K562 (cell line): ENCODE measurements at regions not wholly inside any gene's neighbourhood (a gene's known extent, or its start where the extent isn't known, plus 50 kb on each side); places are given as distances from the start of the nearest gene placed in this dataset.
A peak's percentile ranks its signal among the peaks of the same experiment; 100 is the strongest.

ENCODE experiments used
- ATAC-seq: fragments of 200-7000 bp; cut with Tn5 transposase; 3 replicates; pipeline ENCODE4 v1.9.1; 2020; ENCODE audit warnings: moderate library complexity
- BruUV-seq: library from RNA; stranded (reverse); fragments of 400-500 nt; replicated peaks from 2 replicates; lab custom pipeline; 2021; lab: Mats Ljungman, UMichigan
- CTCF ChIA-PET: fragments of 300-600 bp; formaldehyde crosslinking; extraction: SDS; loops from one replicate; lab custom pipeline; 2021; ENCODE audit warnings: low intra/inter-chr PET ratio; lab: Yijun Ruan, JAX
- POLR2A ChIA-PET: fragments of 300-600, 350-650 bp; sonication (Branson Sonifier 250); formaldehyde crosslinking; extraction: SDS; loops from one replicate; lab custom pipeline; 2021; ENCODE audit warnings: antibody characterized with exemption, inconsistent platforms; lab: Yijun Ruan, JAX
- DNase-seq, 4 experiments: peaks; one replicate each; pipeline versions ENCODE4 v3.0.0 to v3.0.0-alpha.2; 2011 to 2018; ENCODE audit warnings: low spot score in 3 of 4, mixed read lengths in 3 of 4; ENCODE audit errors: extremely low read depth in 1 of 4
- FAIRE-seq: peaks from 2 replicates; lab custom pipeline; 2011; peaks lifted over from hg19 to GRCh38; lab: Jason Lieb, UNC
- H2AFZ ChIP-seq: 2 replicates; pipeline ENCODE4 v1.6.0; 2011; ENCODE audit warnings: low read depth, low read length, control low read depth, inconsistent platforms
- H3K27ac ChIP-seq: fragments of 200-600 bp; 3 replicates; pipeline ENCODE4 v1.8.0; 2011; ENCODE audit warnings: low read depth, mild to moderate bottlenecking, control low read depth, inconsistent platforms, low read length, moderate library complexity, mixed read lengths; ENCODE audit errors: extremely low read depth
- H3K27me3 ChIP-seq, 2 experiments: fragments of 300-600 bp in 1 of 2; 2 replicates in 1 of 2; 3 replicates in 1 of 2; pipeline versions ENCODE4 v1.6.0 to v1.8.0; 2011; ENCODE audit warnings: inconsistent platforms in 2 of 2, low read length in 2 of 2, mild to moderate bottlenecking in 1 of 2, mixed read lengths in 1 of 2, moderate library complexity in 1 of 2; ENCODE audit not compliant: control insufficient read depth in 2 of 2, insufficient read depth in 2 of 2
- H3K36me3 ChIP-seq: fragments of 300-600 bp; 3 replicates; pipeline ENCODE4 v1.8.0; 2011; ENCODE audit warnings: mild to moderate bottlenecking, low read length, inconsistent platforms; ENCODE audit not compliant: control insufficient read depth, insufficient read depth
- H3K4me1 ChIP-seq, 2 experiments: fragments of 200-600 bp in 1 of 2; replicated peaks in 1 of 2; 2 replicates in 1 of 2; 3 replicates in 1 of 2; pipeline versions ENCODE4 v1.5.1 to v1.8.0; 2011; ENCODE audit warnings: inconsistent platforms in 2 of 2, low read length in 2 of 2, mild to moderate bottlenecking in 1 of 2, mixed read lengths in 1 of 2, moderate library complexity in 1 of 2; ENCODE audit not compliant: control insufficient read depth in 2 of 2, insufficient read depth in 2 of 2
- H3K4me2 ChIP-seq: 2 replicates; pipeline ENCODE4 v1.6.1; 2011; ENCODE audit warnings: low read length, control low read depth, inconsistent platforms, mixed read lengths; ENCODE audit not compliant: insufficient read depth
- H3K4me3 ChIP-seq: fragments of 200-600 bp; sonication (generic), shearing (Covaris generic); 2 replicates; pipeline ENCODE4 v1.5.1; 2016; ENCODE audit warnings: control low read depth, inconsistent platforms
- H3K79me2 ChIP-seq: fragments of 200-600 bp; 3 replicates; pipeline ENCODE4 v1.8.0; 2011; ENCODE audit warnings: low read length, inconsistent platforms; ENCODE audit not compliant: control insufficient read depth, insufficient read depth
- H3K9ac ChIP-seq, 2 experiments: 2 replicates each; pipeline versions ENCODE4 v1.6.0 to v1.6.1; 2011; ENCODE audit warnings: low read depth in 2 of 2, low read length in 2 of 2, control low read depth in 1 of 2, inconsistent platforms in 1 of 2, mild to moderate bottlenecking in 1 of 2, mixed read lengths in 1 of 2; ENCODE audit not compliant: insufficient read depth in 1 of 2
- H3K9me1 ChIP-seq: one replicate; pipeline ENCODE4 v1.6.0; 2011; ENCODE audit warnings: inconsistent platforms, mild to moderate bottlenecking, low read length, moderate library complexity; ENCODE audit not compliant: control insufficient read depth, insufficient read depth
- H3K9me3 ChIP-seq: replicated peaks from 2 replicates; pipeline ENCODE4 v1.5.1; 2011; ENCODE audit warnings: low read depth, low read length, inconsistent platforms; ENCODE audit not compliant: control insufficient read depth, insufficient read depth
- H4K20me1 ChIP-seq: replicated peaks from 2 replicates; pipeline ENCODE4 v1.6.1; 2011; ENCODE audit warnings: low read length, inconsistent platforms, mixed read lengths; ENCODE audit not compliant: control insufficient read depth, insufficient read depth
- CEBPG ChIP-seq, 3 experiments: fragments of 200-800 bp in 1 of 3; sonication (Bioruptor generic) in 1 of 3; sonication (generic) in 1 of 3; formaldehyde crosslinking in 1 of 3; IDR thresholded peaks in 2 of 3; conservative IDR thresholded peaks in 1 of 3; 2 replicates each; pipeline versions ENCODE4 v1.6.1 to v1.8.0; 2016 to 2022; ENCODE audit warnings: missing compliant biosample characterization in 2 of 3, missing genetic modification characterization in 2 of 3, mild to moderate bottlenecking in 1 of 3, missing genetic modification reagents in 1 of 3
- E2F3 ChIP-seq: fragments of 250-450 bp; sonication (Bioruptor Pico); IDR thresholded peaks from 2 replicates; pipeline ENCODE4 v1.4.0; 2020; ENCODE audit warnings: mild to moderate bottlenecking
- ELF4 ChIP-seq: fragments of 450-650 bp; formaldehyde crosslinking; IDR thresholded peaks from 2 replicates; pipeline ENCODE4 v1.4.0; 2022; ENCODE audit warnings: missing genetic modification characterization
- ELK3 ChIP-seq: fragments of 450-650 bp; formaldehyde crosslinking; IDR thresholded peaks from 2 replicates; pipeline ENCODE4 v1.4.0; 2020; ENCODE audit warnings: mild to moderate bottlenecking
- MBD2 ChIP-seq: sonication (generic); IDR thresholded peaks from 2 replicates; pipeline ENCODE4 v1.6.1; 2016; ENCODE audit warnings: low read depth, borderline replicate concordance
- MECOM ChIP-seq: fragments of 250-450 bp; sonication (Bioruptor Pico); IDR thresholded peaks from 2 replicates; pipeline ENCODE4 v1.8.0; 2022; ENCODE audit warnings: inconsistent platforms
- TARDBP ChIP-seq: fragments of 450-650 bp; IDR thresholded peaks from 2 replicates; pipeline ENCODE4 v1.6.1; 2016
- ZNF699 ChIP-seq: fragments of 250-450 bp; sonication (Bioruptor Pico); IDR thresholded peaks from 2 replicates; pipeline ENCODE4 v1.8.0; 2021; ENCODE audit warnings: mild to moderate bottlenecking, moderate library complexity; ENCODE audit not compliant: insufficient replicate concordance
- WGBS: fragments of 100-300 bp; shearing (Covaris generic); methylation state at CpG from one replicate; pipeline ENCODE4 v1.1.6; 2016; ENCODE audit warnings: low coverage, mixed read lengths; ENCODE audit not compliant: insufficient coverage; ENCODE audit errors: missing lambda C conversion rate; 5-methylcytosine and 5-hydroxymethylcytosine counted together
- in situ Hi-C: fragments of 300-500 bp; cut with MboI; formaldehyde crosslinking; loops from 4 replicates; pipeline ENCODE4 v1.15.0; 2018; ENCODE audit warnings: inconsistent platforms, mixed read lengths
- intact Hi-C: fragments of 100-400 bp; cut with micrococcal nuclease; formaldehyde crosslinking; loops from 2 replicates; pipeline ENCODE4 v1.14.2; 2022
- TF ChIP-seq, protein P1 (sequence below): fragments of 450-650 bp; IDR thresholded peaks from 2 replicates; pipeline ENCODE4 v1.6.1; 2017; ENCODE audit warnings: antibody characterized with exemption, mild to moderate bottlenecking
- TF ChIP-seq, protein P2 (sequence below): fragments of 450-650 bp; IDR thresholded peaks from 2 replicates; pipeline ENCODE4 v1.6.1; 2016; ENCODE audit warnings: borderline replicate concordance
- TF ChIP-seq, protein P3 (sequence below): IDR thresholded peaks from 2 replicates; pipeline ENCODE4 v1.6.1; 2016; ENCODE audit warnings: missing genetic modification characterization, missing compliant biosample characterization

- BruUV-seq = TSS peak; percentile 21
- intact Hi-C loops = loop anchor here (5.0 to 10.0 kb wide), 4 partner anchors 51 to 251 kb away; no protein-coding TSS in a partner anchor
- H3K27me3 ChIP-seq = no peaks in the 10 kb centered on the region
- in situ Hi-C loops = no loop called here
- peaks cover 63% of the 10 kb centered on the region for H3K36me3 ChIP-seq
- H3K27ac ChIP-seq = peak overlapping the region; percentile 90
- no peak for DNase-seq
- H3K9me3 ChIP-seq = peaks cover 4% of the 10 kb centered on the region; the same call in 1 of the 2 replicates
- no peaks in the 10 kb centered on the region for H4K20me1 ChIP-seq
- ATAC-seq = peak; percentile 18
- ChIA-PET POLR2A (no interaction called here), CTCF (no interaction called here)
- no peak for FAIRE-seq
- H3K79me2 ChIP-seq = peaks cover 77% of the 10 kb centered on the region
- peak overlapping the region; percentile 3 for H3K4me3 ChIP-seq
- H2AFZ ChIP-seq = no peak overlapping the region
- peaks cover 5 to 26% of the 10 kb centered on the region in 2 experiments; a peak in 4 of 5 replicates for H3K4me1 ChIP-seq
- H3K9me1 ChIP-seq = no peaks in the 10 kb centered on the region
- 39% methylated on average over 4 of the region's 4 CpGs for WGBS
- peak overlapping the region; percentile 50 for H3K4me2 ChIP-seq
- H3K9ac ChIP-seq = peak overlapping the region in 1 of 2 experiments; percentile 71; a peak in 2 of 4 replicates
- TF ChIP-seq, protein P1, sequence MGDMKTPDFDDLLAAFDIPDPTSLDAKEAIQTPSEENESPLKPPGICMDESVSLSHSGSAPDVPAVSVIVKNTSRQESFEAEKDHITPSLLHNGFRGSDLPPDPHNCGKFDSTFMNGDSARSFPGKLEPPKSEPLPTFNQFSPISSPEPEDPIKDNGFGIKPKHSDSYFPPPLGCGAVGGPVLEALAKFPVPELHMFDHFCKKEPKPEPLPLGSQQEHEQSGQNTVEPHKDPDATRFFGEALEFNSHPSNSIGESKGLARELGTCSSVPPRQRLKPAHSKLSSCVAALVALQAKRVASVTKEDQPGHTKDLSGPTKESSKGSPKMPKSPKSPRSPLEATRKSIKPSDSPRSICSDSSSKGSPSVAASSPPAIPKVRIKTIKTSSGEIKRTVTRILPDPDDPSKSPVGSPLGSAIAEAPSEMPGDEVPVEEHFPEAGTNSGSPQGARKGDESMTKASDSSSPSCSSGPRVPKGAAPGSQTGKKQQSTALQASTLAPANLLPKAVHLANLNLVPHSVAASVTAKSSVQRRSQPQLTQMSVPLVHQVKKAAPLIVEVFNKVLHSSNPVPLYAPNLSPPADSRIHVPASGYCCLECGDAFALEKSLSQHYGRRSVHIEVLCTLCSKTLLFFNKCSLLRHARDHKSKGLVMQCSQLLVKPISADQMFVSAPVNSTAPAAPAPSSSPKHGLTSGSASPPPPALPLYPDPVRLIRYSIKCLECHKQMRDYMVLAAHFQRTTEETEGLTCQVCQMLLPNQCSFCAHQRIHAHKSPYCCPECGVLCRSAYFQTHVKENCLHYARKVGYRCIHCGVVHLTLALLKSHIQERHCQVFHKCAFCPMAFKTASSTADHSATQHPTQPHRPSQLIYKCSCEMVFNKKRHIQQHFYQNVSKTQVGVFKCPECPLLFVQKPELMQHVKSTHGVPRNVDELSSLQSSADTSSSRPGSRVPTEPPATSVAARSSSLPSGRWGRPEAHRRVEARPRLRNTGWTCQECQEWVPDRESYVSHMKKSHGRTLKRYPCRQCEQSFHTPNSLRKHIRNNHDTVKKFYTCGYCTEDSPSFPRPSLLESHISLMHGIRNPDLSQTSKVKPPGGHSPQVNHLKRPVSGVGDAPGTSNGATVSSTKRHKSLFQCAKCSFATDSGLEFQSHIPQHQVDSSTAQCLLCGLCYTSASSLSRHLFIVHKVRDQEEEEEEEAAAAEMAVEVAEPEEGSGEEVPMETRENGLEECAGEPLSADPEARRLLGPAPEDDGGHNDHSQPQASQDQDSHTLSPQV = peak; percentile 52
- TF ChIP-seq E2F3 = no peak
- no peak for TF ChIP-seq MBD2
- TF ChIP-seq, protein P2, sequence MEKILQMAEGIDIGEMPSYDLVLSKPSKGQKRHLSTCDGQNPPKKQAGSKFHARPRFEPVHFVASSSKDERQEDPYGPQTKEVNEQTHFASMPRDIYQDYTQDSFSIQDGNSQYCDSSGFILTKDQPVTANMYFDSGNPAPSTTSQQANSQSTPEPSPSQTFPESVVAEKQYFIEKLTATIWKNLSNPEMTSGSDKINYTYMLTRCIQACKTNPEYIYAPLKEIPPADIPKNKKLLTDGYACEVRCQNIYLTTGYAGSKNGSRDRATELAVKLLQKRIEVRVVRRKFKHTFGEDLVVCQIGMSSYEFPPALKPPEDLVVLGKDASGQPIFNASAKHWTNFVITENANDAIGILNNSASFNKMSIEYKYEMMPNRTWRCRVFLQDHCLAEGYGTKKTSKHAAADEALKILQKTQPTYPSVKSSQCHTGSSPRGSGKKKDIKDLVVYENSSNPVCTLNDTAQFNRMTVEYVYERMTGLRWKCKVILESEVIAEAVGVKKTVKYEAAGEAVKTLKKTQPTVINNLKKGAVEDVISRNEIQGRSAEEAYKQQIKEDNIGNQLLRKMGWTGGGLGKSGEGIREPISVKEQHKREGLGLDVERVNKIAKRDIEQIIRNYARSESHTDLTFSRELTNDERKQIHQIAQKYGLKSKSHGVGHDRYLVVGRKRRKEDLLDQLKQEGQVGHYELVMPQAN = 0 out of 2 replicates have a peak, but pooled peaks have one; percentile 17
- peak; percentile 4; the same call in 1 of the 2 replicates for TF ChIP-seq MECOM
- TF ChIP-seq TARDBP = no peak
- no peak for TF ChIP-seq ELK3 (CRISPR knock-in tag)
- TF ChIP-seq ELF4 = peak; percentile 56; the same call in 1 of the 2 replicates
- TF ChIP-seq ZNF699 (CRISPR knock-in tag) = no peak
- TF ChIP-seq, protein P3, sequence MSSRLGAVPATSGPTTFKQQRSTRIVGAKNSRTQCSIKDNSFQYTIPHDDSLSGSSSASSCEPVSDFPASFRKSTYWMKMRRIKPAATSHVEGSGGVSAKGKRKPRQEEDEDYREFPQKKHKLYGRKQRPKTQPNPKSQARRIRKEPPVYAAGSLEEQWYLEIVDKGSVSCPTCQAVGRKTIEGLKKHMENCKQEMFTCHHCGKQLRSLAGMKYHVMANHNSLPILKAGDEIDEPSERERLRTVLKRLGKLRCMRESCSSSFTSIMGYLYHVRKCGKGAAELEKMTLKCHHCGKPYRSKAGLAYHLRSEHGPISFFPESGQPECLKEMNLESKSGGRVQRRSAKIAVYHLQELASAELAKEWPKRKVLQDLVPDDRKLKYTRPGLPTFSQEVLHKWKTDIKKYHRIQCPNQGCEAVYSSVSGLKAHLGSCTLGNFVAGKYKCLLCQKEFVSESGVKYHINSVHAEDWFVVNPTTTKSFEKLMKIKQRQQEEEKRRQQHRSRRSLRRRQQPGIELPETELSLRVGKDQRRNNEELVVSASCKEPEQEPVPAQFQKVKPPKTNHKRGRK (tag) = peak; percentile 51; the same call in 1 of the 2 replicates
- TF ChIP-seq CEBPG (CRISPR knock-in tag; IDR thresholded peaks at IDR 0.05) = no peak
- peak; percentile 79 to 88 for TF ChIP-seq CEBPG (tag; conservative IDR thresholded peaks at IDR 0.05 in 1 of 2, IDR thresholded peaks at IDR 0.05 in 1 of 2)
These were observed 1108.4 kb upstream of the TMEM132C start for GRCh38 chr12:127158385-127159061.
